EH (cell line): ENCODE measurements at regions not wholly inside any gene's neighbourhood (a gene's known extent, or its start where the extent isn't known, plus 50 kb on each side); places are given as distances from the start of the nearest gene placed in this dataset.

Experiments
- DNase-seq: peaks from one replicate; pipeline ENCODE4 v3.0.0-alpha.2; 2015; ENCODE audit warnings: low read depth

DNA sequence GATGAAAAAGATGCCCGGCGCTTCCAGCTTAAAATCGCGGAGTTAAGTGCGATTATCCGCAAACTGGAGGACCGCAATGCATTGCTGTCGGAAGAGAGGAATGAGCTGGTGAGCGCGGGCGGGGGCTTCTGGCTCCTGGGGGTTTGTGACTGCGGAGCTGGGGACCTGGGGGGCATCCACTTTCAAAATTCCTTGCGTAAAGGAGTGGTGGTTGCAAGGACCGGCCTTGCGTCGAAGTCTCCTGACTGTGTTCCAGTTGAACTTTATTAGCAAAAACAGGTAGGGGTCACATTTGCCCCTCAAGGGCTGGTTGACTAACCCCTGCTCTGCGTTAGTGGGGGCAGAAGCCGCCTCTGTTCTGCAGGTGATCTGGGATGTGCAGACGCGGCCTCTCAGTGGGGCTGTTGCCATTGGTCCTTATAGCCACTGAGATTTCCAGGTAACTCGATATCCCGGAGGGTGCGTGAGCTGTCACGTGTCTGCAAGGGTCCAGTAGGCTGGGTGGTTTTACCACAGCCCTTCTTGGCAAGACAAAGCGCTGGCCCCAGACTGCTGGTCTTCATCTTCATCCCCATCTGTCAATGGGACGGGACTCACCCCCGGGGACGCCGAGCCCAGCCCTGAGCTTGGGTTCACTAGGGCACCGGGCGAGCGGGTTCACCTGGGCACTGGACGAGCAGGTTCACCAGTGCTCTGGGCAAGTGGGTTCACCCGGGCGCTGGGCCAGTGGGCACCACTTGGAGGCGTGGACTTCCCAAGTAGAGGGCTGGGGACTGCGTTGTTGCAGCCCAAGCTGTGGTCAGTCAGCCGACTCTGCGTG, 51.5 kb upstream of the DPYSL4 start:
- DNase-seq = no peak

GRCh38 chr10:132136097-132136521, 50.6 kb upstream of the DPYSL4 start:
- no peak for DNase-seq

- no peak for DNase-seq
These were observed 50.1 kb upstream of the DPYSL4 start for GRCh38 chr10:132136689-132137088.
